ENCODE measurements at regions not wholly inside any gene's neighbourhood (a gene's known extent, or its start where the extent isn't known, plus 50 kb on each side); places are given as distances from the start of the nearest gene placed in this dataset.

- Mint-ChIP-seq H3K4me1 (no peaks in the 10 kb centered on the region), H3K9me3 (no peaks in the 10 kb centered on the region), H3K27me3 (ENCODE audit: low read depth) (peaks cover 3% of the 10 kb centered on the region), H3K4me3 (no peak overlapping the region), H3K27ac (no peak overlapping the region), H3K36me3 (ENCODE audit: low read depth) (no peaks in the 10 kb centered on the region)
- no peak for TF ChIP-seq CTCF (IDR thresholded peaks at IDR 0.05; ENCODE audit: unreplicated experiment in 3 of 3)
These were observed 88.3 kb upstream of the DDIT4L start for GRCh38 chr4:100278567-100278966.

DNA sequence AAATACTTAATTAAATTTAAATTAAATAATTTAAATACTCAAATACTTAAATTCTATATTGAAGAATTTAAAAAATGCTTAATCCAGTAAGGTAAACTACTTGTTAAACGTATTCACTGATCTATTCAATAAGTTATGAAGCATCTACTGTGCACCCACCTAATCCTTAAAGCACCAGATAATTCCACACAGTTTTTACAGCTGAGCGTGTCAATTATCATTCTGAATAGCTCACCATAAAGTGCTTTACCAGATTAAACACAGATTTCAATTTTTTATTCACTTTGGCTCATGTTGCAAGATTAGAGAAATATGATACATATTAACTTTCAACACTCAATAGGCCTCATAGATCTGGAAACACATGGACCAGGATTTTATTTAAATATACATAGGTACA, 79.2 kb upstream of the DDIT4L start:
- TF ChIP-seq CTCF (IDR thresholded peaks at IDR 0.05; ENCODE audit: unreplicated experiment in 3 of 3) = no peak
- Mint-ChIP-seq H3K4me1 (no peaks in the 10 kb centered on the region), H3K4me3 (no peak overlapping the region), H3K9me3 (peaks cover 22% of the 10 kb centered on the region), H3K36me3 (ENCODE audit: low read depth) (no peaks in the 10 kb centered on the region), H3K27me3 (ENCODE audit: low read depth) (peaks cover 2% of the 10 kb centered on the region), H3K27ac (no peak overlapping the region)

DNA sequence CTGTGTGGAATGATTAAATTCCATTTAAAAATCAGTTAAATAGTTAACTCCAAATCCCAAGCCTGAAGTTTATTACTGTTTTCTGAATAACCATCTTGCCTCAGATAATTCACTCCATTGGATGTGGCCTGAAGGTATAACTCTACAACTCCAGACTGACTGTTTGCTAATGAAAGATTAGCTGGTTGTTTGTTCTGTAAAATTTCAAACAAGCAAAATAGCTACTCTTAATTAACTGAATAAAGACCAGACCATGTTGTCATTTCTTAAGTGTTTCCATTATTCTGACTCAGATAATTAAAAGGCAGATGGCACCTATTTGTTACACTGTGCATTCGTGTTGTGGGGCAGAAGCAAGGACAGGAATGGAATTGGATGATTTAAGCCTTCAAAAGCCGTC, 78.5 kb upstream of the DDIT4L start:
- H3K27me3 Mint-ChIP-seq (ENCODE audit: low read depth) = no peaks in the 10 kb centered on the region
- TF ChIP-seq CTCF (IDR thresholded peaks at IDR 0.05; ENCODE audit: unreplicated experiment in 3 of 3) = no peak
- peaks cover 29% of the 10 kb centered on the region for H3K9me3 Mint-ChIP-seq
- H3K4me3 Mint-ChIP-seq = no peak overlapping the region
- H3K36me3 Mint-ChIP-seq (ENCODE audit: low read depth) = no peaks in the 10 kb centered on the region
- no peaks in the 10 kb centered on the region for H3K4me1 Mint-ChIP-seq
- no peak overlapping the region for H3K27ac Mint-ChIP-seq

DNA sequence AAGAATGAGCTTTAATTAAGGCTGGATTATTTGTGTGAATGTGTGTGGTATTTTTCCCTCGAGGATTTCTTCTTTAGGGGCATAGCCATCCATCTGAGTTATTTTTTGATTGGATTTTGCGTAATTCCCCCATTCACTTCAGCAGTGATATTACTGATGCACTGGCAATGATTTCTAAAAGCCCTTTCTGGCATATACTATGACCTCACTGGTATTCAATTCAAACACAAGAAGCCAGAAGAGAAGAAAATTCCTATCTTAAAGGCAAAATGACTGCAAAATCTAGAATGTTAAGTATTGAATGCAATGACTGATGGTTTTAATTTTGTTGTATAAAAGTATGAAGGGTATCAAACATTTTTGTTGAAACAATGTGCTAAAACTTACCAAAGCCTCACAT, 71.1 kb upstream of the DDIT4L start:
- H3K27ac Mint-ChIP-seq = no peak overlapping the region
- no peaks in the 10 kb centered on the region for H3K4me1 Mint-ChIP-seq
- peaks cover 4% of the 10 kb centered on the region for H3K27me3 Mint-ChIP-seq (ENCODE audit: low read depth)
- TF ChIP-seq CTCF (IDR thresholded peaks at IDR 0.05; ENCODE audit: unreplicated experiment in 3 of 3) = no peak
- H3K36me3 Mint-ChIP-seq (ENCODE audit: low read depth) = no peaks in the 10 kb centered on the region
- H3K4me3 Mint-ChIP-seq = no peak overlapping the region
- H3K9me3 Mint-ChIP-seq = peaks cover 19% of the 10 kb centered on the region

- Mint-ChIP-seq H3K27ac (no peak overlapping the region), H3K4me3 (no peak overlapping the region), H3K27me3 (ENCODE audit: low read depth) (peaks cover 4% of the 10 kb centered on the region), H3K4me1 (no peaks in the 10 kb centered on the region), H3K9me3 (peaks cover under 1% of the 10 kb centered on the region), H3K36me3 (ENCODE audit: low read depth) (no peaks in the 10 kb centered on the region)
- TF ChIP-seq CTCF (IDR thresholded peaks at IDR 0.05; ENCODE audit: unreplicated experiment in 3 of 3) = no peak
These were observed 68.4 kb upstream of the DDIT4L start for GRCh38 chr4:100258675-100259074.

GRCh38 chr4:100257567-100257966, 67.3 kb upstream of the DDIT4L start:
- H3K4me3 Mint-ChIP-seq = no peak overlapping the region
- peaks cover 4% of the 10 kb centered on the region for H3K27me3 Mint-ChIP-seq (ENCODE audit: low read depth)
- no peak overlapping the region for H3K27ac Mint-ChIP-seq
- no peaks in the 10 kb centered on the region for H3K4me1 Mint-ChIP-seq
- no peaks in the 10 kb centered on the region for H3K36me3 Mint-ChIP-seq (ENCODE audit: low read depth)
- no peaks in the 10 kb centered on the region for H3K9me3 Mint-ChIP-seq
- no peak for TF ChIP-seq CTCF (IDR thresholded peaks at IDR 0.05; ENCODE audit: unreplicated experiment in 3 of 3)

Measured in nephron (organoid).